Fibroblast of pulmonary artery (primary cell): ENCODE measurements at regions not wholly inside any gene's neighbourhood (a gene's known extent, or its start where the extent isn't known, plus 50 kb on each side); places are given as distances from the start of the nearest gene placed in this dataset.

Experiments used
- DNase-seq: peaks from one replicate; pipeline ENCODE4 v3.0.0-alpha.2; 2010; ENCODE audit warnings: low read depth
- H3K4me3 ChIP-seq: replicated peaks from 2 replicates; pipeline ENCODE4 v1.5.1; 2011; ENCODE audit warnings: low read depth, mild to moderate bottlenecking, control low read depth, low read length, moderate library complexity
- CTCF ChIP-seq: IDR thresholded peaks from 2 replicates; pipeline ENCODE4 v1.5.1; 2011; ENCODE audit warnings: mild to moderate bottlenecking, control low read depth, low read length, inconsistent platforms; ENCODE audit errors: missing control alignments

GRCh38 chr2:146444987-146445386 is 1399.8 kb upstream of the ACVR2A start:
- DNase-seq: no peak
- TF ChIP-seq CTCF: no peak
- no peak overlapping the region for H3K4me3 ChIP-seq

- TF ChIP-seq CTCF: no peak
- DNase-seq: no peak
- no peak overlapping the region for H3K4me3 ChIP-seq
These were observed 1400.7 kb upstream of the ACVR2A start for GRCh38 chr2:146444085-146444484.

GRCh38 chr2:146438246-146438645 is 1406.6 kb upstream of the ACVR2A start:
- no peak for TF ChIP-seq CTCF
- peak; percentile 65 for DNase-seq
- no peak overlapping the region for H3K4me3 ChIP-seq

GRCh38 chr2:146437712-146438111 is 1407.1 kb upstream of the ACVR2A start:
- peak; percentile 1 for DNase-seq
- no peak overlapping the region for H3K4me3 ChIP-seq
- TF ChIP-seq CTCF: no peak

- no peak for TF ChIP-seq CTCF
- H3K4me3 ChIP-seq: no peak overlapping the region
- DNase-seq: no peak
These were observed 1411.5 kb upstream of the ACVR2A start for GRCh38 chr2:146433116-146433875.

GRCh38 chr2:146429366-146429765 is 1415.5 kb upstream of the ACVR2A start:
- DNase-seq: no peak
- no peak overlapping the region for H3K4me3 ChIP-seq
- TF ChIP-seq CTCF: no peak

- no peak for DNase-seq
- H3K4me3 ChIP-seq: no peak overlapping the region
- TF ChIP-seq CTCF: no peak
These were observed 1426.9 kb upstream of the ACVR2A start for GRCh38 chr2:146417942-146418341.
